GM13977 (cell line): ENCODE measurements at regions not wholly inside any gene's neighbourhood (a gene's known extent, or its start where the extent isn't known, plus 50 kb on each side); places are given as distances from the start of the nearest gene placed in this dataset.
"Not testable (repeated sequence)": the region's sequence is repeated elsewhere in the genome, so short reads cannot be mapped to it uniquely, and the experiment has no call there.

Experiments
- DNase-seq: peaks from one replicate; pipeline ENCODE4 v3.0.0; 2012; ENCODE audit warnings: low spot score
- CTCF ChIP-seq: IDR thresholded peaks from 2 replicates; pipeline ENCODE4 v1.5.1; 2012; ENCODE audit warnings: mild to moderate bottlenecking, control low read depth; ENCODE audit not compliant: insufficient read depth; ENCODE audit errors: extremely low read depth, missing control alignments
- in situ Hi-C: fragments of 300-500 bp; cut with MboI; formaldehyde crosslinking; loops from one replicate; pipeline ENCODE4 v1.12.0; 2022; ENCODE audit warnings: low sequenced_read_pairs, low pct_unique_long_range_greater_than_20kb, mixed read lengths, inconsistent platforms; ENCODE audit not compliant: unreplicated experiment

- no peak for TF ChIP-seq CTCF
- in situ Hi-C loops = no loop called here
- DNase-seq = no peak
Observed at GRCh38 chr19:57033576-57033975, 86.2 kb upstream of the USP29 start.

DNA sequence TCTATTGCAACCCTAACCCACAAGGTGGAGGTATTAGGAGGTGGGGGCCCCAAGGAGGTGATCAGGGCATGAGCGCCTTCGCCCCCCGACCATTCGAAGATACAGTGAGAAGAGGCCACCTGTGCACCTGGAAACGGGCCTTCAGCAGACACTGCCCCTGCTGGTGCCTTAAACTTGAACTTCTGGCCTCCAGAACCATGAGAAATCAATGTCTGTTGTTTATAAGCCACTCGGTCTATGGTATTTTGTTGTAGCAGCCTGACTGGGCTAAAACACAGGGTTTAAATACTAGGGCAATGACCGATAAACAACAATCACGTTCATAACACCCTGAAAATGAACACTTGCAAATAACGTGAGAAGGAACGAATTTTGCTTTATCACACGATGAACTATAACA, 85.2 kb upstream of the USP29 start:
- in situ Hi-C loops = no loop called here
- DNase-seq = no peak

DNA sequence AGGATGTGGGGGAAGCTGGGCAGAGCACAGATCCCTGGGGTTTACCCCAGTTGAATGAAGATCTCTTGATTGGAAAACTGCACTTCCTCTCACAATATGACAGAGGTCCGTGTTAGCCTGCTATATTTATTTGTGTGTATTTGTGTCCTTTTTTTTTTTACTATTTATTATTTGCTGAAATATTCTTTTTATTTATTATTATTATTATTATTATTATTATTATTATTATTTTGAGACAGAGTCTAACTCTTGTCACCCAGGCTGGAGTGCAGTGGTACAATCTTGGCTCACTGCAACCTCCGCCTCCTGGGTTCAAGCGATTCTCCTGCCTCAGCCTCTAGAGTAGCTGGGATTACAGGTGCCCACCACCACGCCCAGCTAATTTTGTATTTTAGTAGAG, 84.0 kb upstream of the USP29 start:
- DNase-seq, in situ Hi-C loops: not testable (repeated sequence)

More for the DNA sequence above, 85.2 kb upstream of the USP29 start:
- TF ChIP-seq CTCF = no peak

GRCh38 chr19:57037556-57037955, 82.2 kb upstream of the USP29 start:
- no peak for TF ChIP-seq CTCF
- DNase-seq = no peak
- in situ Hi-C loops = no loop called here

- in situ Hi-C loops = no loop called here
Observed at GRCh38 chr19:57047743-57048142, 72.0 kb upstream of the USP29 start.

DNA sequence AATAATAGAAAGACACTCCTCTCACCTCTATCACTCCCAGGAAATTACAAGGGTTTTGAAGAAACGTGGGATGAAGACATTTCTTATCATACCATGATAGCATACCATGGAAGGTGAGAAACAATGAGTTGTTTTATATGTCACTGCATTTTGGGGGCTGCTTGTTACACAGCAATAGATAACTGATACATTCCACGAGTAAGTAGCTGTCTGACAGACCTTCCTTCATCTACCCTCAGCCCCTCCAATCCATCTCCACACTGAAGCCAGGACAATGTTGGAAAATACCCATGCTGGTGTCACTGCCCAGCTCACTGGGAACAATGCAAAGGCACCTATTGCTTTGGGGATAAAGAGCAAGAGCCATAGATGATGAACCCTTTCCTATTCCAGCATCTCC, 68.9 kb upstream of the USP29 start:
- in situ Hi-C loops = no loop called here
- no peak for TF ChIP-seq CTCF
- DNase-seq = no peak

More at GRCh38 chr19:57047743-57048142, 72.0 kb upstream of the USP29 start:
- DNase-seq = no peak
- no peak for TF ChIP-seq CTCF

GRCh38 chr19:57052081-57052480, 67.7 kb upstream of the USP29 start:
- no peak for TF ChIP-seq CTCF
- in situ Hi-C loops = no loop called here
- DNase-seq = no peak
